CD4-positive, CD25-positive, alpha-beta regulatory T cell (primary cell): ENCODE measurements at regions not wholly inside any gene's neighbourhood (a gene's known extent, or its start where the extent isn't known, plus 50 kb on each side); places are given as distances from the start of the nearest gene placed in this dataset.

Experiments
- ATAC-seq, 2 donors: fragments of 150-1000 bp; cut with Tn5 transposase; one replicate each; pipeline ENCODE4 v1.10.0; 2021; ENCODE audit warnings: low read depth in 2 of 2, moderate number of reproducible peaks in 2 of 2, moderate library complexity in 1 of 2
- DNase-seq, 3 donors: peaks; one replicate each; pipeline versions ENCODE4 v3.0.0 to v3.0.0-alpha.2; 2012 to 2022; ENCODE audit warnings: mixed read lengths in 1 of 3
- H3K27ac ChIP-seq: one replicate; pipeline ENCODE4 v1.7.0; 2013; ENCODE audit warnings: mild to moderate bottlenecking, low read length; ENCODE audit not compliant: insufficient read depth, poor library complexity, severe bottlenecking
- H3K27me3 ChIP-seq: one replicate; pipeline ENCODE4 v1.7.0; 2013; ENCODE audit warnings: low read length; ENCODE audit not compliant: control insufficient read depth, insufficient read depth
- H3K36me3 ChIP-seq: one replicate; pipeline ENCODE4 v1.7.0; 2013; ENCODE audit warnings: mild to moderate bottlenecking, low read length, moderate library complexity; ENCODE audit not compliant: control insufficient read depth, insufficient read depth
- H3K4me1 ChIP-seq: 2 replicates; pipeline ENCODE4 v1.7.0; 2013; ENCODE audit warnings: mild to moderate bottlenecking, low read length; ENCODE audit not compliant: insufficient read depth, control insufficient read depth, poor library complexity, severe bottlenecking
- H3K4me3 ChIP-seq: one replicate; pipeline ENCODE4 v1.7.0; 2013; ENCODE audit warnings: low read depth, mild to moderate bottlenecking, low read length, moderate library complexity
- H3K9me3 ChIP-seq, 2 experiments: 1 replicate in 1 of 2; 2 replicates in 1 of 2; pipeline ENCODE4 v1.7.0; 2013; ENCODE audit warnings: low read length in 2 of 2, mild to moderate bottlenecking in 1 of 2, moderate library complexity in 1 of 2; ENCODE audit not compliant: control insufficient read depth in 2 of 2
- H3K27ac Mint-ChIP-seq, 3 donors: one replicate each; pipeline ENCODE4 v1.8.0; 2020 to 2022; ENCODE audit warnings: mild to moderate bottlenecking in 3 of 3, mixed read lengths in 3 of 3, moderate library complexity in 2 of 3
- H3K27me3 Mint-ChIP-seq: one replicate; pipeline ENCODE4 v1.8.0; 2022; ENCODE audit warnings: mild to moderate bottlenecking, mixed read lengths
- H3K36me3 Mint-ChIP-seq: one replicate; pipeline ENCODE4 v1.8.0; 2020; ENCODE audit warnings: mixed read lengths
- H3K4me1 Mint-ChIP-seq, 4 donors: one replicate each; pipeline ENCODE4 v1.8.0; 2020 to 2022; ENCODE audit warnings: mixed read lengths in 4 of 4, mild to moderate bottlenecking in 1 of 4
- H3K4me3 Mint-ChIP-seq, 4 donors: one replicate each; pipeline ENCODE4 v1.8.0; 2020 to 2022; ENCODE audit warnings: mild to moderate bottlenecking in 4 of 4, mixed read lengths in 4 of 4, moderate library complexity in 3 of 4
- H3K9me3 Mint-ChIP-seq, 7 donors: one replicate each; pipeline ENCODE4 v1.8.0; 2020 to 2022; ENCODE audit warnings: mixed read lengths in 7 of 7, mild to moderate bottlenecking in 3 of 7, moderate library complexity in 2 of 7

DNA sequence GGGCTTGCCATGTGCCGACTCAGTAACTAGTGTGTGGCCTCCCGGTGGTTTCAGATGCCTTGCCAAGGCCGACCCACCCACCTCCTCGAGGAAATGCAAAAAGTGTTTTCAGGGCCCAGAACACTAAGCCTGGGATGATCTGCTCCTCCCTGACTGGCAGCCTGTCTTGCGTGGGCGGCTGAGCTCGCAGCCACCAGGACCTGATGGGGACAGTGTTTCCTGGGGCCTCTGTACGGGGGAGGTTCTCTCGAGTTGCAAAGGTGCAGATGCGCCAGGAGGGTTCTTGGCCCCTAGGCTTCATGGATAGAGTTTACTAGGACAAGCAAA lies 85.2 kb downstream of the GLI2 start:
- no peaks in the 10 kb centered on the region for H3K36me3 ChIP-seq
- no peak overlapping the region for H3K4me3 ChIP-seq
- H3K4me1 ChIP-seq, result no peaks in the 10 kb centered on the region
- no peaks in the 10 kb centered on the region for H3K27me3 ChIP-seq
- no peaks in the 10 kb centered on the region for H3K9me3 ChIP-seq
- Mint-ChIP-seq H3K9me3 (no peaks in the 10 kb centered on the region), H3K27ac (no peak overlapping the region), H3K4me1 (no peaks in the 10 kb centered on the region), H3K27me3 (no peaks in the 10 kb centered on the region), H3K36me3 (no peaks in the 10 kb centered on the region), H3K4me3 (no peak overlapping the region)
- no peak for DNase-seq
- no peak for ATAC-seq
- no peak overlapping the region for H3K27ac ChIP-seq

DNA sequence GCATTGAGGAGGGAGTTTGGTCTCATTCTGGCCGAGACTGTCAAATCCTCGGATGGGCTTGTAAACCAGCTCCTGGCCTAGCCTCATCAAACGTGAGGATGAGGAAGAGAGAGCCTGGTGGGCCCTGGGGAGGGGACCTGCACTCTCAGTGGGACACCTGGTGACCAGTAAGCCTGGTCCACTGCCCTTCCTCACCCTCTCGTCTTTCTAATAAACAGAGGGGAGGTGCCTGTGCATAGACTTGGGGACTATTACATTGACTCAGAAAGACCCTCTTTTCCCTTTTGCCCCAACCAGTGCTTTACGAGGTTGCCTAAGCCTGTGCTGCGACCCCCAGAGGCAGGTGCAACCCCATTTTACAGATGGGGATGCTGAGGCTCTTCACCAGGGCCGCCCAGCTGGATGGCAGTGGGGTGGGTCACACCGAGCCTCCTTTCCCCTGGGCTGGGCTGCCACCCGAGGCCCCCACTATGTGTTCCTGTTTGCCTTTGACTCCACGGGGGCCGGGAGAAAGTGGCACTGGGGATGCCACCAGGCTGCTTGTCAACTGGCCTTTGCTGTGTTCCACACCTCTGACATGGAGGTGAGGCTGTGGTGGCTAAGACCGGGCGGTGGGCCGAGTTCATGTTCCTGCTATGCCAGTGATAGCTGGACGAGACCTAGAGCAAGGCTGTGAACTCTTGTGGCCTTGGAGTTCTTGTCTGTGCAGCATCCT lies 85.9 kb downstream of the GLI2 start:
- H3K27ac ChIP-seq, result no peak overlapping the region
- ATAC-seq (no peak), DNase-seq (no peak)
- Mint-ChIP-seq H3K9me3 (no peaks in the 10 kb centered on the region), H3K4me3 (no peak overlapping the region), H3K36me3 (no peaks in the 10 kb centered on the region), H3K27me3 (no peaks in the 10 kb centered on the region), H3K4me1 (no peaks in the 10 kb centered on the region), H3K27ac (no peak overlapping the region)
- no peaks in the 10 kb centered on the region for H3K9me3 ChIP-seq
- no peaks in the 10 kb centered on the region for H3K27me3 ChIP-seq
- no peak overlapping the region for H3K4me3 ChIP-seq
- no peaks in the 10 kb centered on the region for H3K4me1 ChIP-seq
- no peaks in the 10 kb centered on the region for H3K36me3 ChIP-seq

DNA sequence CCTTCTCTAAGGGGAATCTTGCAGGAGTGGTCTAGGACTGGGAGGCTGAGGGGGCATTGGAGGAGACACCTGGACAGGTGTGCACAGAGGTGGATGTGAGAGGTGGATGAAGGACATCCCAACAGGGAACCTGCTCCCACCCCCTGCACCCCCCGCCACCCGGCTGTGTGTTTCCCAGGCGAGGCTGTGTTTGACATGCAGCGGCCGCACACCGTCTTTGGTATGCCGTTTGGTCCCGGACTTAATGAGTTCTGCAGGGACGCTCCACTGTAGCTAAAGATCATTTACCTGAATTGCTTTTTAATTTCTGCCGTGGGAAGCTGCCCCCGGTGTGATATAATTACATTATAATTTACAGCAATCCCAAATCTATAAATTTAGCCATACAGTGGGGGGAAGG lies 87.3 kb downstream of the GLI2 start:
- no peaks in the 10 kb centered on the region for H3K36me3 Mint-ChIP-seq
- no peak overlapping the region for H3K27ac ChIP-seq
- no peaks in the 10 kb centered on the region for H3K4me1 ChIP-seq
- no peaks in the 10 kb centered on the region for H3K27me3 ChIP-seq
- DNase-seq (no peak), ATAC-seq (no peak)
- H3K4me3 ChIP-seq, result no peak overlapping the region
- no peak overlapping the region for H3K27ac Mint-ChIP-seq
- no peak overlapping the region for H3K4me3 Mint-ChIP-seq
- no peaks in the 10 kb centered on the region for H3K4me1 Mint-ChIP-seq
- no peaks in the 10 kb centered on the region for H3K36me3 ChIP-seq
- no peaks in the 10 kb centered on the region for H3K27me3 Mint-ChIP-seq
- H3K9me3 ChIP-seq, result no peaks in the 10 kb centered on the region
- H3K9me3 Mint-ChIP-seq, result no peaks in the 10 kb centered on the region

DNA sequence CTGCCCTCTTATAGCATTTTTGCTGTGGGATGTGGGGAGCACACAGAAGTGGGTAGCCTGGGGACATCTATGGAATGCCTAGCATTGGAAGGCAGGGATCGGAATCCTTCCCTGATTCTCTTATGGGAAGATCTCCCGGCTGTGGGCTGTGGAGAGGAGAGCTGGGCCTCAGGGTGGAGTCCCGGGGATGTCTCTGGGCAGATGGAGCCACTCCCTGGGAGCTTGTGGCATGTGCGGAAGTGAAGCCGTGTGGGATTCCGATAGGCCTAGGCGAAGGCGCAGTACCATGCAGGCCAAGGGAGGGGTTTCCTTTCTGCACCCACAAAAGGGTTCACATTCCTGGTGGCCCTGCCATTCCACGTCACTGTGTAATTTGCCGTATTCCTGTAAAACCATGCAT lies 87.9 kb downstream of the GLI2 start:
- ATAC-seq, result no peak
- H3K4me1 ChIP-seq, result no peaks in the 10 kb centered on the region
- no peaks in the 10 kb centered on the region for H3K27me3 Mint-ChIP-seq

DNA sequence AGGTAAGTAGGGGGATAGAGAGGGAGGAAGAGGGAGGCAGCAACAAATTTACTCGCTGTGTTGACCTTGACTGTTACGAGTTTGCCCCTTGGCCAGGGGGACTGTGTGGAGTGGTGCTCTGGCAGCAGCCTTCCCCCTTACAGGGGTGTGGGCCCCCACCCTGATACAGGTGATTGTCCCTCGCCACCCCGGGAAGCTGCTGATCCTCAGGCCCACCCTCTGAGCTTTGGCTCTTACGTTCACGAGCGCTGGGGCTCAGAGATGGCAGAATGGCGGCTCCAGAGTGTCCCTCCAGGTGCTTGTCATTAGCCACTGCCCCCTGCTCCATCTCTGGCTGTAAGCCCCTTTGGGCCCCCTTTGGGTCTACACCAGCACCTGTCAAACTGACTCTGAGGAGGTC lies 88.6 kb downstream of the GLI2 start:
- ATAC-seq (no peak), DNase-seq (no peak)
- H3K4me3 ChIP-seq, result no peak overlapping the region
- no peak overlapping the region for H3K27ac ChIP-seq
- Mint-ChIP-seq H3K27ac (no peak overlapping the region), H3K36me3 (no peaks in the 10 kb centered on the region), H3K4me3 (no peak overlapping the region), H3K4me1 (no peaks in the 10 kb centered on the region), H3K9me3 (no peaks in the 10 kb centered on the region), H3K27me3 (no peaks in the 10 kb centered on the region)
- H3K9me3 ChIP-seq, result no peaks in the 10 kb centered on the region
- H3K4me1 ChIP-seq, result no peaks in the 10 kb centered on the region
- no peaks in the 10 kb centered on the region for H3K36me3 ChIP-seq
- H3K27me3 ChIP-seq, result no peaks in the 10 kb centered on the region

More for the DNA sequence above, 87.9 kb downstream of the GLI2 start:
- Mint-ChIP-seq H3K4me3 (no peak overlapping the region), H3K9me3 (no peaks in the 10 kb centered on the region), H3K4me1 (no peaks in the 10 kb centered on the region), H3K36me3 (no peaks in the 10 kb centered on the region), H3K27ac (no peak overlapping the region)
- H3K27ac ChIP-seq, result no peak overlapping the region
- H3K9me3 ChIP-seq, result no peaks in the 10 kb centered on the region
- no peak for DNase-seq
- no peaks in the 10 kb centered on the region for H3K27me3 ChIP-seq
- no peaks in the 10 kb centered on the region for H3K36me3 ChIP-seq
- no peak overlapping the region for H3K4me3 ChIP-seq

DNA sequence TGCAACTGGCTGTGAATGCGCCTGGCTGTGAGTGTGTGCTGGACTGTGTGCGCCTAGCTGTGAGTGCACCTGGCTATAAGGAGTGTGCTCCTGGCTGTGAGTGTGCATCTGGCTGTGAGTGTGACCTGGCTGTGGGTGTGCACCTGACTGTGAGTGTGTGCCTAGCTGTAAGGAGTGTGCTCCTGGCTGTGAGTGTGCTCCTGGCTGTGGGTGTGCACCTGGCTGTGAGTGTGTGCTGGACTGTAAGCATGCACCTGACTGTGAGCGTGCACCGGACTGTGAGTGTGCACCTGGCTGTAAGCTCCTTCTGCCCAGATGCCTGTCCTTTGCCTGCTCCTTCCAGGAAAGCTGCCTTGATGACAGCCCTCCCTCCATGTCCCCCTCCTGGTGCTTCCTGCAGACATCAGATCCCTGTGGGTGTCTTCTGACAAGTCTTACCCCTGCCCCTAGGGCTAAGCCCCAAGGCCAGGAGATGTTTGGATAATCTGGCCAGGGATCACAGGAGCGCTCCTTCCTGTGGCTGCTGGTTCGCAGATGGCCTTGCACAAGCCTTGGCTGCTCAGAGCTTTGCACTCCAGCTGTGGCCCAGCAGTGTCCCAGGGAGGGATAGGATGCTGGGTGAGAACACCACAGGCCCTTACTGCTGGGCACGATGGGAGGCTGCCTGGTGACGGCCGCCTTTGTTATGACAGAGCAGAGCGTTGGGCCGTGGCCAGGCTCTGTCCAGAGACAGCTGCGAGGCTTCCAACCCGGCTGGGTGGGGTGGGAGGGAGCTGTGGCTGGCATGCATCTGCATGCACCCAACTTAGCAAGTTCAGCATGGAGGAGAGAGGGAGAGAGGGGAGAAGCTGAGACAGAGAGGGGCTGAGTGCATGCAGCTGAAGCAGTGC lies 89.9 kb downstream of the GLI2 start:
- DNase-seq, result no peak
- H3K4me3 ChIP-seq, result no peak overlapping the region
- Mint-ChIP-seq H3K9me3 (no peaks in the 10 kb centered on the region), H3K27ac (no peak overlapping the region), H3K27me3 (no peaks in the 10 kb centered on the region), H3K4me3 (no peak overlapping the region), H3K36me3 (no peaks in the 10 kb centered on the region), H3K4me1 (no peaks in the 10 kb centered on the region)
- H3K27ac ChIP-seq, result no peak overlapping the region
- no peak for ATAC-seq
- H3K36me3 ChIP-seq, result no peaks in the 10 kb centered on the region
- H3K4me1 ChIP-seq, result no peaks in the 10 kb centered on the region
- H3K27me3 ChIP-seq, result no peaks in the 10 kb centered on the region
- H3K9me3 ChIP-seq, result no peaks in the 10 kb centered on the region

DNA sequence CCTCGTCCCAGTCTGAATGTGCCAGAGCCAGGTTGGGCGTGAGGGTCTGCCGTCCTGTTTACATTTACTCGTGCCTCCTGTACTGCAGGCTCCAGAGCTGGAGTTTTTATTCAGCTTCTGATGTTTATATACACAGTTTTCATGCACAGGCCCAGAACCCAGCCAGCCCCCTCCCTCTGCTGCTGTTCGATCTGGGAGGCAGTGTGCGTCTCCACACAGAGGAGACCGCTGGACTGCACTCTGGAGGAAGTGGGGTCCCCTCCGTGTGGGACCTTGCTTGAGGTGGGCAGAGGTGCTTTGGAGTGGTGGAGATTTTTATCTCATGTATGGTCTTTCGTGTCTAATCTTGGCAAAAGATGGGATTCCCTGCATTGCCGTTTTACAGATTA lies 90.6 kb downstream of the GLI2 start:
- ATAC-seq (no peak), DNase-seq (no peak)
- Mint-ChIP-seq H3K27me3 (no peaks in the 10 kb centered on the region), H3K27ac (no peak overlapping the region), H3K4me1 (no peaks in the 10 kb centered on the region), H3K36me3 (no peaks in the 10 kb centered on the region), H3K4me3 (no peak overlapping the region), H3K9me3 (no peaks in the 10 kb centered on the region)
- Histone ChIP-seq H3K27ac (no peak overlapping the region), H3K9me3 (no peaks in the 10 kb centered on the region), H3K4me3 (no peak overlapping the region), H3K36me3 (no peaks in the 10 kb centered on the region), H3K4me1 (no peaks in the 10 kb centered on the region), H3K27me3 (no peaks in the 10 kb centered on the region)
